ENCODE measurements at regions not wholly inside any gene's neighbourhood (a gene's known extent, or its start where the extent isn't known, plus 50 kb on each side); places are given as distances from the start of the nearest gene placed in this dataset.
"Not testable (repeated sequence)": the region's sequence is repeated elsewhere in the genome, so short reads cannot be mapped to it uniquely, and the experiment has no call there.

- TF ChIP-seq, protein P1, sequence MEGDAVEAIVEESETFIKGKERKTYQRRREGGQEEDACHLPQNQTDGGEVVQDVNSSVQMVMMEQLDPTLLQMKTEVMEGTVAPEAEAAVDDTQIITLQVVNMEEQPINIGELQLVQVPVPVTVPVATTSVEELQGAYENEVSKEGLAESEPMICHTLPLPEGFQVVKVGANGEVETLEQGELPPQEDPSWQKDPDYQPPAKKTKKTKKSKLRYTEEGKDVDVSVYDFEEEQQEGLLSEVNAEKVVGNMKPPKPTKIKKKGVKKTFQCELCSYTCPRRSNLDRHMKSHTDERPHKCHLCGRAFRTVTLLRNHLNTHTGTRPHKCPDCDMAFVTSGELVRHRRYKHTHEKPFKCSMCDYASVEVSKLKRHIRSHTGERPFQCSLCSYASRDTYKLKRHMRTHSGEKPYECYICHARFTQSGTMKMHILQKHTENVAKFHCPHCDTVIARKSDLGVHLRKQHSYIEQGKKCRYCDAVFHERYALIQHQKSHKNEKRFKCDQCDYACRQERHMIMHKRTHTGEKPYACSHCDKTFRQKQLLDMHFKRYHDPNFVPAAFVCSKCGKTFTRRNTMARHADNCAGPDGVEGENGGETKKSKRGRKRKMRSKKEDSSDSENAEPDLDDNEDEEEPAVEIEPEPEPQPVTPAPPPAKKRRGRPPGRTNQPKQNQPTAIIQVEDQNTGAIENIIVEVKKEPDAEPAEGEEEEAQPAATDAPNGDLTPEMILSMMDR (IDR thresholded peaks at IDR 0.05): no peak
- Histone ChIP-seq H3K4me1 (no peaks in the 10 kb centered on the region), H3K4me2 (ENCODE audit: low read length) (no peak overlapping the region), H3K27ac (no peak overlapping the region), H3K9ac (no peak overlapping the region), H3K79me2 (no peaks in the 10 kb centered on the region), H2AFZ (no peak overlapping the region), H3K36me3 (ENCODE audit: control insufficient read depth, insufficient read depth, low read length) (no peaks in the 10 kb centered on the region), H3K9me3 (ENCODE audit: control insufficient read depth, low read length) (no peaks in the 10 kb centered on the region), H3K4me3 (ENCODE audit: low read depth, low read length) (no peak overlapping the region), H3K27me3 (ENCODE audit: control insufficient read depth, insufficient read depth, low read length) (no peaks in the 10 kb centered on the region)
These were observed 290.7 kb upstream of the FOLH1 start for GRCh38 chr11:49499117-49499516.

- no peaks in the 10 kb centered on the region for H3K9me3 ChIP-seq (ENCODE audit: control insufficient read depth, low read length)
- H3K27ac ChIP-seq: no peak overlapping the region
- H3K79me2 ChIP-seq: no peaks in the 10 kb centered on the region
- TF ChIP-seq, protein P1 (IDR thresholded peaks at IDR 0.05): no peak
- no peak overlapping the region for H2AFZ ChIP-seq
- no peak overlapping the region for H3K4me2 ChIP-seq (ENCODE audit: low read length)
- no peak overlapping the region for H3K9ac ChIP-seq
- H3K4me1 ChIP-seq: no peaks in the 10 kb centered on the region
- H3K4me3 ChIP-seq (ENCODE audit: low read depth, low read length): no peak overlapping the region
- no peaks in the 10 kb centered on the region for H3K27me3 ChIP-seq (ENCODE audit: control insufficient read depth, insufficient read depth, low read length)
- H3K36me3 ChIP-seq (ENCODE audit: control insufficient read depth, insufficient read depth, low read length): no peaks in the 10 kb centered on the region
These were observed 296.8 kb upstream of the FOLH1 start for GRCh38 chr11:49505231-49505630.

GRCh38 chr11:49526240-49526829 lies 317.9 kb upstream of the FOLH1 start:
- not testable (repeated sequence) for H3K36me3 ChIP-seq (ENCODE audit: control insufficient read depth, insufficient read depth, low read length); H3K4me1 ChIP-seq; H3K27ac ChIP-seq

DNA sequence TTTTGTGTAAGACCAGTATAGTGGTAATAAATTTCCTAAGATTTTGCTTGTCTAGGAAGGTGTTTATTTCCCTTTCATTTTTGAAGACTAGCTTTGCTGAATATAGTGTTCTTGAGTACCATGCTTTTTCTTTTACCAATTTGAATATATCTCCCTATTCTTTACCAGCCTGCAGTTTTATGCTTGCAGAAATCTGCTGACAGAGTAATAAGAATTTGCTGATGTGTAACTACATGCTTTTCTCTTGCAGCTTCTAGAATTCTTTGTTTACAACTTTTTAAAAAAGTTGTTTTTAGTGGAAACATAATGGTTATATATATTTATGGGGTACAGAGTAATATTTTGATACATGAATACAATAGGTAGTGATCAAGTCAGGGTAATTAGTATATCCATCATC lies 324.8 kb upstream of the FOLH1 start:
- Histone ChIP-seq H3K27me3 (ENCODE audit: control insufficient read depth, insufficient read depth, low read length) (no peaks in the 10 kb centered on the region), H3K9me3 (ENCODE audit: control insufficient read depth, low read length) (no peaks in the 10 kb centered on the region), H3K27ac (no peak overlapping the region), H2AFZ (no peak overlapping the region), H3K4me1 (no peaks in the 10 kb centered on the region), H3K9ac (no peak overlapping the region), H3K36me3 (ENCODE audit: control insufficient read depth, insufficient read depth, low read length) (no peaks in the 10 kb centered on the region), H3K79me2 (no peaks in the 10 kb centered on the region), H3K4me3 (ENCODE audit: low read depth, low read length) (no peak overlapping the region), H3K4me2 (ENCODE audit: low read length) (no peak overlapping the region)
- TF ChIP-seq, protein P1 (IDR thresholded peaks at IDR 0.05): no peak

More at GRCh38 chr11:49526240-49526829, 317.9 kb upstream of the FOLH1 start:
- not testable (repeated sequence) for H3K9me3 ChIP-seq (ENCODE audit: control insufficient read depth, low read length); H3K9ac ChIP-seq; H3K4me2 ChIP-seq (ENCODE audit: low read length); H3K27me3 ChIP-seq (ENCODE audit: control insufficient read depth, insufficient read depth, low read length); H2AFZ ChIP-seq; H3K4me3 ChIP-seq (ENCODE audit: low read depth, low read length); H3K79me2 ChIP-seq
- TF ChIP-seq, protein P1 (IDR thresholded peaks at IDR 0.05): peak; percentile 54

- not testable (repeated sequence) for H3K27me3 ChIP-seq (ENCODE audit: control insufficient read depth, insufficient read depth, low read length); H2AFZ ChIP-seq; H3K79me2 ChIP-seq; H3K27ac ChIP-seq; H3K9ac ChIP-seq; H3K36me3 ChIP-seq (ENCODE audit: control insufficient read depth, insufficient read depth, low read length); H3K9me3 ChIP-seq (ENCODE audit: control insufficient read depth, low read length); H3K4me3 ChIP-seq (ENCODE audit: low read depth, low read length); H3K4me1 ChIP-seq; H3K4me2 ChIP-seq (ENCODE audit: low read length)
These were observed 330.5 kb upstream of the FOLH1 start for GRCh38 chr11:49538927-49539326.

DNA sequence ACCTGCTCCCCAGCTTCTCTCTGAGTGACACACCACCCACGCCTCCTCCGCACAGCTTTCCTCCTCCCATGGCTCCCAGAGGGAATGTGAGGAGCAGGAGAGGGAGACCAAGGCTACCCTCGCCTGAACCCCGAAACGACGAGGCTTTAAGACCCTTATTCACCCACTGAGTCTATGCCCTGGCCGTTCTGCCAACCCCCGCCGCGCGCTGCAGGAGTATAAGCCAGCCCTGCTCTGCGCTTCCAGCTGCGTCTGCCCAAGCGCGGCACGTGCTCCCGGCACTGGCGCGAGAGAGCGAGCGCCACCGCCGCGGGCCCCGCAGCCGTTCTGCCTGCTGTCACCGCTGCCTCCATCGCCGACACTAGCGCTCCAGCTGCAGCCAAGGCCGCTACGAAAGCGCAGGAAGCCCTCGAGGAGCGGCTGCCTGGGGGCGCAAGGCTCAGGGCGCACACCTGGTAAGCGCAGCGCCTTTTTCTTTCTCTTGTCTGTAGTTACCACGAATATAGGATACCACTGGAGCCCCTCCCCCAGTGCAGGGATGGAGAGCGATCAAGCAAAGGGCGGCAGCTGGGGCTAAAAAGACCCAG lies 350.0 kb upstream of the FOLH1 start:
- H3K4me3 ChIP-seq (ENCODE audit: low read depth, low read length); H3K27ac ChIP-seq; H3K36me3 ChIP-seq (ENCODE audit: control insufficient read depth, insufficient read depth, low read length); H3K79me2 ChIP-seq; H3K4me2 ChIP-seq (ENCODE audit: low read length); H3K9ac ChIP-seq; H3K27me3 ChIP-seq (ENCODE audit: control insufficient read depth, insufficient read depth, low read length); H2AFZ ChIP-seq; H3K4me1 ChIP-seq; H3K9me3 ChIP-seq (ENCODE audit: control insufficient read depth, low read length): not testable (repeated sequence)

DNA sequence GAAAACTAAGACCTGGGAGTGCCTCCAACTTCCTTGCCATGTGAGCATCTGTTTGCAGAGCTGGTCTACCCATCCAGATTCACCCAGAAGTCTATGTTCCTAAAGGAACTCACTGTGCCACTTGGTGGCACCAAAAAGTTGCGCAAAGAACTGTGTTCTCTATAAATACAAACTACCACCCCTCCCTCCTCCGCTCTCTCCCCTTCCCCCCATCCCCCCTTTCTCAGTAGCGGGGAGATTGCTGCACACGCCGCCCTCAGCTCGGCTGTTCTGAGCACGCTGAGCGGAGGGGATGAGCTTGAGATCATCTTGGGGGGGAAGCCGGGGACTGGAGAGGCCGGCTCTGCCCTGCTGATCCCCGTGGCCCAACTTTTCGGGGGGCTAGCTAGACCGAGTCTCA lies 352.2 kb upstream of the FOLH1 start:
- H3K36me3 ChIP-seq (ENCODE audit: control insufficient read depth, insufficient read depth, low read length); H3K9ac ChIP-seq; H3K9me3 ChIP-seq (ENCODE audit: control insufficient read depth, low read length); H2AFZ ChIP-seq; H3K27me3 ChIP-seq (ENCODE audit: control insufficient read depth, insufficient read depth, low read length); H3K4me1 ChIP-seq; H3K4me3 ChIP-seq (ENCODE audit: low read depth, low read length); H3K4me2 ChIP-seq (ENCODE audit: low read length); H3K79me2 ChIP-seq; H3K27ac ChIP-seq: not testable (repeated sequence)

Data from parathyroid adenoma (tissue), 2 donors.